Effector memory CD4-positive, alpha-beta T cell (primary cell): ENCODE measurements at regions not wholly inside any gene's neighbourhood (a gene's known extent, or its start where the extent isn't known, plus 50 kb on each side); places are given as distances from the start of the nearest gene placed in this dataset.
A peak's percentile ranks its signal among the peaks of the same experiment; 100 is the strongest.
"Not testable (repeated sequence)": the region's sequence is repeated elsewhere in the genome, so short reads cannot be mapped to it uniquely, and the experiment has no call there.

Experiments used
- DNase-seq, 3 donors: peaks; one replicate each; pipeline ENCODE4 v3.0.0-alpha.2; 2020
- H3K27ac ChIP-seq: 2 replicates; pipeline ENCODE4 v1.7.0; 2013; ENCODE audit warnings: mild to moderate bottlenecking, low read length, moderate library complexity; ENCODE audit not compliant: insufficient read depth, poor library complexity, severe bottlenecking
- H3K27me3 ChIP-seq: replicated peaks from 2 replicates; pipeline ENCODE4 v1.7.0; 2013; ENCODE audit warnings: mild to moderate bottlenecking, low read length; ENCODE audit not compliant: insufficient read depth, control insufficient read depth, poor library complexity, severe bottlenecking
- H3K36me3 ChIP-seq: 2 replicates; pipeline ENCODE4 v1.7.0; 2013; ENCODE audit warnings: mild to moderate bottlenecking, low read length, moderate library complexity; ENCODE audit not compliant: control insufficient read depth, insufficient read depth
- H3K4me1 ChIP-seq: 2 replicates; pipeline ENCODE4 v1.7.0; 2013; ENCODE audit warnings: low read length, mild to moderate bottlenecking; ENCODE audit not compliant: control insufficient read depth, insufficient read depth, poor library complexity, severe bottlenecking
- H3K4me3 ChIP-seq: 2 replicates; pipeline ENCODE4 v1.7.0; 2013; ENCODE audit warnings: low read length, low read depth, mild to moderate bottlenecking; ENCODE audit not compliant: insufficient read depth, poor library complexity, severe bottlenecking
- H3K9me3 ChIP-seq: 2 replicates; pipeline ENCODE4 v1.7.0; 2013; ENCODE audit warnings: mild to moderate bottlenecking, low read length, moderate library complexity; ENCODE audit not compliant: control insufficient read depth

- Histone ChIP-seq H3K9me3 (no peaks in the 10 kb centered on the region), H3K4me3 (no peak overlapping the region), H3K36me3 (no peaks in the 10 kb centered on the region), H3K27ac (no peak overlapping the region), H3K4me1 (no peaks in the 10 kb centered on the region), H3K27me3 (no peaks in the 10 kb centered on the region)
- DNase-seq: no peak
Measured at GRCh38 chr9:33709269-33709668, 86.1 kb upstream of the PRSS3 start.

DNA sequence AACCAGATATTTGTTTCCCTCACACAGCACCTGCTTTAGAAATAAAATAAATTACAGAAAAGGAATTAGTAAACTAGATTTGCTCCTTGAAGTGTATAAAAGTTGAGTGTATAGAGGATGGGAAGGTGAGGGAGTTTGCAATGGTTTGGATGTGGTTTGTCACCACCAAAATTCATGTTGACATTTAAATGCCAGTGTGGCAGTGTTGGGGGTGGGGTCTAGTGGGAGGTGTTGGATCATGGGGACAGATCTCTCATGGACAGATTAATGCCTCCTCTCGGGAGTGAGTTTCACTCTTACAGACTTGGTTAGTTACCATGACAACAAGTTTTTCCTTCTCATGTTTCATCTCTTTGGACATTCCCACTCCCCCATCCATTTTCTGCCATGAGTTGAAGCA is 83.9 kb upstream of the PRSS3 start:
- not testable (repeated sequence) for H3K4me1 ChIP-seq, H3K27ac ChIP-seq, H3K4me3 ChIP-seq, H3K36me3 ChIP-seq, H3K9me3 ChIP-seq, DNase-seq, H3K27me3 ChIP-seq

DNA sequence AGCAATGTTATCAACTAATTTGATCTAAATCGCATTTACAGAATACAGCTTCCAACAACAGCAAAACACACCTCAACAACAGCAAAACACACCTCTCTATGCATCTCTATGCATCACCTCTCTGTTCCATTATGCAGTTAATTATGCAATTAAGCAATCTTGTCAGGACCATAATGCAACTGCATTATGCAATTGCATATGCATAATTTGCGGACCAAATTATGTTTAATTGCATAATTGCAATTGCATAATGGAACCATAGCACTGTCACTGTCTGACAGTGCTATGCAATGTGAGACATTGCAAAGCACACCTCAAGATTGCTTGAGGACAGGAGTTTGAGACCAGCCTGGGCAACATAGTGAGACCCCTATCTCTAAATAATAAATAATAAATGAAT is 80.4 kb upstream of the PRSS3 start:
- no peaks in the 10 kb centered on the region for H3K36me3 ChIP-seq
- no peaks in the 10 kb centered on the region for H3K27me3 ChIP-seq
- H3K27ac ChIP-seq: no peak overlapping the region
- DNase-seq: no peak
- H3K9me3 ChIP-seq: no peaks in the 10 kb centered on the region
- H3K4me1 ChIP-seq: no peaks in the 10 kb centered on the region
- H3K4me3 ChIP-seq: no peak overlapping the region

DNA sequence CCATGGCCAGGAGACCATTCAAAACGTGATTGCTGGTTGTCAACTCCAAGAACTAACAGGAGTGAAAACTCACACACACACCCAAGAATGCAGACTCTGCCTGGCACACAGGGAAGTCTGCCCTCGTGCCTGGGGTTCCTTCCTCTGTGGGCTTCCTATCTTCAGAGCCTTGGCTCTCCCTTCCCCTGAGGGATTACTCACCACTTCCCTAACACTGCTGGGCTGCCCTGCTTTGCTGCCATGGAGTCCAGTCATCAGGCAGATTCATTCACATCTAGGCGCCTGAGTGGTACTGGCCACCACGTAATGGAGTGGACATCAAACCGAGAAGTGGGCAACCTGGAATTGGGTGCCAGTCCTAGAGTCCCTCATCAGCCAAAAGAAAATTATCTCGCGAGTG is 76.4 kb upstream of the PRSS3 start:
- no peaks in the 10 kb centered on the region for H3K4me1 ChIP-seq
- no peak overlapping the region for H3K4me3 ChIP-seq
- H3K27me3 ChIP-seq: no peaks in the 10 kb centered on the region
- H3K27ac ChIP-seq: no peak overlapping the region
- no peaks in the 10 kb centered on the region for H3K36me3 ChIP-seq
- no peak for DNase-seq
- H3K9me3 ChIP-seq: no peaks in the 10 kb centered on the region

DNA sequence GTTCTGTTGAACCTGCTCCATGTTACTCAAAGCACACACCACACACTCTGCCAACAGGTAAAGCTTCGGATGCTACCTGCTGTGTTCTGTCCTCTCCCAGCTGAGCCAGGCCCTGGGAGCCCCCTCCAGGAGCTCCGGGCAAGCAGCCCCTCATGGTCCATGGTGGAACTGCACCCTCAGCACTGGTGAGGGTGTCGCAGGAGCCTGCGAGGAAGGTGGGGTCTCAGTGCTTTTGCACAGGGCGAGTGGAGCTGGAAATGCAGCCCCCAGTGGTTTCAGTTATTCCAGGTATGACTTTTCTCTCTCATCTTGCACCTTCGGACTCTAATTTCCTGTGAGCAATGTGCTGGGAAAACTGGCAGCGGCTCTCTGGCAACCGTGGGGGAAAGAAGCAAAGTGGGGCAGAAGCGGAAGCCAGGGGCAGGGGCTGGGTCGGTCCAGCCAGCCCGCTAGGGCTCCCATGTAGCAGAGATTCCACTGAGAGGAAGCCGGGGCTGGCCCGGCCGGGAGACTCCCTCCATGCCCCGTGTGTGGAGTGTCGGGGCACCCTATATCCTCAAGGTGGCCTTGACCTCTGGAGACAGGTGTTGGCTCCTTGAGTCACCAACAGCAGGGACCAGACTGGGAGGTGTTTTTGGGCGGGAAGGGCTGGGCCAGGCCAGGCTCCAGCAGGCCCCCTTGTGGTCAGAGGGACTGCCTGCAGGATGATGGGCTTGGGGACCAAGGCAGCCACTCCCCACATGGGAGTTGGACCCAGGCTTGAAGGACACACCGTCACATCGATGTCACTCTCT is 75.6 kb upstream of the PRSS3 start:
- Histone ChIP-seq H3K27me3 (no peaks in the 10 kb centered on the region), H3K4me3 (no peak overlapping the region), H3K27ac (no peak overlapping the region), H3K9me3 (no peaks in the 10 kb centered on the region), H3K4me1 (no peaks in the 10 kb centered on the region), H3K36me3 (no peaks in the 10 kb centered on the region)
- DNase-seq: peak in 1 of 3 donors; percentile 16

DNA sequence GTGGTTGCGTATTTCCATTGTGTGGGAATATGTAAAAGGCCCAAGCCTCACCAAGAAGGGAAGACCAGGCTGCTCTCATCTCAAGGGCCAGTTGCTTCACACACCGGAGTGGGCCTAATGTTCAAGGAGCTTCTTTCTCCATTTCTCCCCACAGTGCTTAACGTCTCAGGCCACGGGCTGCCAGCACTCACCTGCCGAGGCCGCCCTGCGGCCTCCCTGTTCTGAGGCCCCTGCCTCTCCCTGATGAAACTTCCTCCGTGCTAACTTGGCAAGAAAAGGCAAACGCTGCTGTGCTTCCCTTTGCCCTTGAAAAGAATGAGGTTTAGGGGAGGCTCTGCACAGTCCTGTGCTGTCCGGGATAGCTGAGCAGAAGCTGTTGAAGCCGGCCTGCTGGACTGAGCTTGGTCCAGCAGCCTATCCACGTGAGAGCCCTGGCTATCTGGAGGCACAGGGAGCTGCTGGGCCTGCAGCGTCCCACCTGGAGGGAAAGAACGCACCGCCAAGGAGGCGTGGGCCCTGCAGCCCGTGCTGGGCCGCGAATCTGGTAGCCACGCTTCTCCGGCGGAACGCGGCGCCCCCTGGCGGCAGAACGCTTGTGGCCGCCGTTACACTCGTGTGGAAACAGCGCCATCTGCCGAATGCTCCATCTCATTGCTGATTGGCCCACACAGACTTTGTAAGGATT is 73.5 kb upstream of the PRSS3 start:
- Histone ChIP-seq H3K4me3 (no peak overlapping the region), H3K36me3 (no peaks in the 10 kb centered on the region), H3K27ac (no peak overlapping the region), H3K27me3 (no peaks in the 10 kb centered on the region), H3K9me3 (no peaks in the 10 kb centered on the region), H3K4me1 (no peaks in the 10 kb centered on the region)
- DNase-seq: peak; percentile 69 to 78 (median 69)

GRCh38 chr9:33722359-33722675 is 73.0 kb upstream of the PRSS3 start:
- Histone ChIP-seq H3K4me1 (no peaks in the 10 kb centered on the region), H3K27ac (no peak overlapping the region), H3K9me3 (no peaks in the 10 kb centered on the region), H3K36me3 (no peaks in the 10 kb centered on the region), H3K27me3 (no peaks in the 10 kb centered on the region), H3K4me3 (no peak overlapping the region)
- no peak for DNase-seq

- Histone ChIP-seq H3K4me1 (no peaks in the 10 kb centered on the region), H3K27ac (no peak overlapping the region), H3K4me3 (no peak overlapping the region), H3K36me3 (no peaks in the 10 kb centered on the region), H3K9me3 (no peaks in the 10 kb centered on the region), H3K27me3 (no peaks in the 10 kb centered on the region)
- no peak for DNase-seq
Measured at GRCh38 chr9:33728613-33729012, 66.7 kb upstream of the PRSS3 start.

- Histone ChIP-seq H3K36me3 (no peaks in the 10 kb centered on the region), H3K4me1 (no peaks in the 10 kb centered on the region), H3K27me3 (no peaks in the 10 kb centered on the region), H3K4me3 (no peak overlapping the region), H3K9me3 (no peaks in the 10 kb centered on the region), H3K27ac (no peak overlapping the region)
- DNase-seq: no peak
Measured at GRCh38 chr9:33731142-33731541, 64.2 kb upstream of the PRSS3 start.

DNA sequence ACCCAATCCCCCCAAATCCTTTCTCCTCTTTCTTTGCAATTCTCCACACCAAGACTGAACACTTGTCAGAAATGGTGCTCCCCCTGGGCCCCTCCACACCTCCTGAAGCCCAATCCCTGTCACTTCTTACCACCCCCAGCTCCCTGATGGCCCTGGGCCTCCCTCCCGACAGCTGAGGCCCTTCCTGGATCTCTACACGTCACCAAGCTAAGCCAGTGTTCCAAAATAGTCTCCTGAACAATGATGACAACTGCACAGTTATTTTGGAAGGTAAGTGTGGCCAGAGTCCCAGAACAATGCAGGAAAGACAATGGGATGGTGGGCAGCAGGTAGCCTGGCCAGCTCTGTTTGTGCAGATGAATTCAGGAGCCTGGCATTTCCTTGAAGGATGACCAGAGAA is 63.7 kb upstream of the PRSS3 start:
- H3K9me3 ChIP-seq: no peaks in the 10 kb centered on the region
- no peak overlapping the region for H3K27ac ChIP-seq
- H3K4me1 ChIP-seq: no peaks in the 10 kb centered on the region
- no peak overlapping the region for H3K4me3 ChIP-seq
- no peaks in the 10 kb centered on the region for H3K27me3 ChIP-seq
- no peaks in the 10 kb centered on the region for H3K36me3 ChIP-seq
- no peak for DNase-seq
